HG03108 (cell line): ENCODE measurements at regions not wholly inside any gene's neighbourhood (a gene's known extent, or its start where the extent isn't known, plus 50 kb on each side); places are given as distances from the start of the nearest gene placed in this dataset.

Experiments used
- ATAC-seq: cut with Tn5 transposase; IDR thresholded peaks from one replicate; pipeline ENCODE4 v1.9.1; 2021; ENCODE audit warnings: moderate library complexity; ENCODE audit not compliant: unreplicated experiment

DNA sequence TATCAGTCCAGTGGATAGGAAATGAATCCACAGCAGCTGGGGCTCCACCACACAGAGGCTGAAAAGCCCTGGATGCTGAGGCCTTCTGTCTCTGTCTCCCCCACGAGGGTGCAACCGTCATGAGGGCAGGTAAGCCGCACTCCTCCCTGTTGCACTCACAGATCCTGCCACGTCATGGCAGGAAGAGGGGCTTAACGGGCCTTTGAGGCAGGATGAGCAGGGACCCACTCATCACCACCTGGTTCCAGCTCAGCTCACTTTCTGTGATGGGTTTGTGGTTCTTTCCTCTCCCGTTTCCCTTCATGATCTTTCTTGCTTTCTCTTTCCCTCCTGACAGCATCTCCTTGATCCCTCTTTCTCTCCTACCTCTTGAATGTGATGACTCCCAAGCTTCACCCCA is 575.2 kb downstream of the CCDC171 start:
- ATAC-seq, result no peak

DNA sequence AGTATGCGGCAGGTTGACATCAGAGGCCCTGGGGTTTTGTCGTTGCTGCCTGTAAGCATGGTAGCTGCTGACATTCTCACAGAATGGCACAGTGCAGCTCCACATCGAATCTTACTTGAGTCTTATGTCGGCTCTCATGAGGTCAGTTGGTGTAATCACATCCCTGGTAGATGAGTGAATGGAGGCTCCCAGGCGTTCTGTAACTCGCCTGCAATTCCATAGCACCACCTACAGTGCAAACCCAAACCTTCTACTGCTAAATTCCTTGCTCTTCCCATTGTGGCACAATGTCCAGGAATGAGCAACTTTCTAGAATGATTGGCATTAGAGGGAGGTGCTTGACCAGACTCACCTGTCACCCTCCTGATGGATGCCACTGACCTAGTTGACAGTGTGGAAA is 578.4 kb downstream of the CCDC171 start:
- no peak for ATAC-seq

GRCh38 chr9:16132513-16132912 is 579.7 kb downstream of the CCDC171 start:
- no peak for ATAC-seq

DNA sequence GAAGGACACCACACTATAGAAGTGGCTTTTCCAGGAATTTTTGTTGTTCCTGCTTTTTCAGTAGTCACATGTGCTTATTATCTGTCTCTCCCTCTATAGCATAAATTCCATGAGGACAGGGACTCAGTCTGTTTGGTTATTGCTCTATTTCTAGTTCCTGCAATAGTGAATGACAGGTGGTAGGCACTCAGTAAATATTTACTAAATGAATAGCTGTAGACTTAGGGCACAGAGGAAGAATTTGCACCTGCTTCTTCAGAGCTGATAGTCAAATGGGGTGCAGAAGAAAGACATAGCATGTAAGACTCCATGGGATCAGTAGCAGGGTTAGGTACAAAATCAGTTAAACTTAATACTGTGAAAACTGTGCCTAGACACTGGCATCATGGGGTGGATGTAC is 580.2 kb downstream of the CCDC171 start:
- ATAC-seq, result no peak

- peak; percentile 76 for ATAC-seq
These were observed 580.8 kb downstream of the CCDC171 start for GRCh38 chr9:16133556-16134227.

DNA sequence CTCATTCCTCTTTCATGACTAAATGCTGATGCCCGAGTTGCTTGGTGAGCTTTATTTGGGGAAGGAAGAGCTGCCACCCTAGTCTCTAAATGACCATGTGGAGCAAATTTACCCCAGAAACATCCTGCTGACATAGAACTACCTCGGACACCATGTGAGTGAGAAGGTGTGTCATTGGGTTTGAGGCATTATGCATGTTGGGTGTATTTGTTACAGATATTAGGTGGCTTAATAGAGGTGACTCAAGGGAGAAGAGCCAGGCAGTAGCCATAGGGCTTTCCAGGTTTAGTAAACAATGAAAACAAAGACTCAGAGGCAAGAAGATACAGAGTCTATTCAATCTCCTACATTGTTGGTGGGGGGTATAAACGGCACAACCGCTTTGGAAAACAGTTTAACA is 581.5 kb downstream of the CCDC171 start:
- ATAC-seq, result no peak

- ATAC-seq, result no peak
These were observed 583.1 kb downstream of the CCDC171 start for GRCh38 chr9:16135968-16136367.

DNA sequence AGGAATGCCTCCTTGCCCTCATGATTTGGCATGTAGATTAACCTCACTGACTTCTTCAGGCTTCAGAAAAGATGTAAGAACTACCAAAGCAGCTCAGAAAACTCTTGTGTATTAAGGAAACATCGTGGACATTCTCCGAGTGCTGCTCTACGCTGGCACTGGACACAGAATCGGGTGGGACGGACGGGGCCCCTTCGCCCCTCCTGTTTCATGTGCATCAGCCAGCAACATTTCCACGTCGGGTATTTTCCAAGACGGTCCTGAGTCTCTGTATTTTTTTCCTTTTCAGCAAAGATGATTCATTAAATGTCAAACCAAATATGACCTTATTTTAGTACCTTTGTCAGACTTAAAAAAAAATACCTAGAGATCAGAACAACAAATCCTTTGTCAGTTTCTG is 583.6 kb downstream of the CCDC171 start:
- no peak for ATAC-seq

DNA sequence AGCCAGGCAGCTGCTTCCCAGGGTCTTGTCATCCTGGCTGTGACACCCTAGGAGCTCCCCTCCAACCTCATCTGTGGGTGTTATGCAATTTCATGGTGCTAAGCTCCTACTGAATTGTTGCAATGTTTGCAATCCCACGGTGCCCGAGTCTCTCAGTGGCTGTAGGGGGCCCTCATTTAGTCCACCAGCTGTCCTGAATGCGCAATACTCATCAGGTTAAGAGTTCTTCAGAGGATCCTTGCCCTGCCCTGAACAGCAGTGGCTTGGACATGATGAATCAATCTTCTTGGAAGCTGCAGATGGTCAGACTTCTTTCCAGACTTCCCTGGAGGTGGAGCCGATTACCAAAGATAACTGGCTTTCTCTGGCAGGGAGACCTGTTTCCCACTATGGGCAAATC is 584.1 kb downstream of the CCDC171 start:
- ATAC-seq, result no peak

DNA sequence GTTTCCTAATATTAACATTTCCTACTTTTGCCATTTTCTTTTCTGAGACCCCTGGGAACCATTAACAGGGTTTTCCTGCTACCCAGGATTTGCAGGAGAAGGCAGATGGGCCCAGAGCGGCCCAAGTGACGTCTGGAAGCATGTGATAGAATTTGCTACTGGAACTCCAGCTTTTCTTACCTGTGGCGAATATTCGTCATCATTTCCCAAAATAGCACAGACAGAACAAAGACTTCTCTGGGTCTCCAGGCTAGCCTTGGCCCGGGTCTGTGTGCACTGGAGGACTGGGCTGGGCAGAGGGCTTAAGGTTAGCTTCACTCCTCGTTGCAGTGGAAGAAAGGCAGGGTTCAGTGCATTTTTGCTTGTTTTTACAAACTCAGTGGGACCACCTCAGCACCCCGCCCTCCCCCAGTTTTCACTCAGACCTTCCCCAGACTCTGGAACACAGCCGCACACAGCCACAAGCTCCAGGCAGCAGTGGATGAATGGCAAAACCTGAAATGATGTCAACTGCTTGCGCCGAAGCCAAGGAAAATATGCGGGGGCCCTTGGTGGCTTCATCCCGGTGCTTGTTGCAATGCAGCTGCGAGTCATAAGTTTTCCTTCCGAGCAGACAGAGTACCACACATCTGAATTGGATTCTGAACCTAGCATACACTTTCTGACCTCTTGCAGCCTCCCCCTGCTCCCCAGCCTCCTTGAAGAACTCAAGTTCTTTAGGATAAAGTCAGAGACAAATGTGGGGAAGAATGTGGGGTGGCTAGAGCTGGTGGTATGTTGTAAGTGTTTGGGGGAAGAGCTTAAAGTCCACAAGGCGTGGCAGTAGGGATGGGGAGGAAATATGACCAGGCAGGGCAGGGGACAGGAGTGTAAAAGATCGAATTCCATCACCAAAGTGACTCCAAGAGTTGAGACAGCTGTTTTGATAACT is 586.0 kb downstream of the CCDC171 start:
- no peak for ATAC-seq

GRCh38 chr9:16139774-16140173 is 586.9 kb downstream of the CCDC171 start:
- ATAC-seq, result no peak

GRCh38 chr9:16143310-16143709 is 590.5 kb downstream of the CCDC171 start:
- ATAC-seq, result no peak

DNA sequence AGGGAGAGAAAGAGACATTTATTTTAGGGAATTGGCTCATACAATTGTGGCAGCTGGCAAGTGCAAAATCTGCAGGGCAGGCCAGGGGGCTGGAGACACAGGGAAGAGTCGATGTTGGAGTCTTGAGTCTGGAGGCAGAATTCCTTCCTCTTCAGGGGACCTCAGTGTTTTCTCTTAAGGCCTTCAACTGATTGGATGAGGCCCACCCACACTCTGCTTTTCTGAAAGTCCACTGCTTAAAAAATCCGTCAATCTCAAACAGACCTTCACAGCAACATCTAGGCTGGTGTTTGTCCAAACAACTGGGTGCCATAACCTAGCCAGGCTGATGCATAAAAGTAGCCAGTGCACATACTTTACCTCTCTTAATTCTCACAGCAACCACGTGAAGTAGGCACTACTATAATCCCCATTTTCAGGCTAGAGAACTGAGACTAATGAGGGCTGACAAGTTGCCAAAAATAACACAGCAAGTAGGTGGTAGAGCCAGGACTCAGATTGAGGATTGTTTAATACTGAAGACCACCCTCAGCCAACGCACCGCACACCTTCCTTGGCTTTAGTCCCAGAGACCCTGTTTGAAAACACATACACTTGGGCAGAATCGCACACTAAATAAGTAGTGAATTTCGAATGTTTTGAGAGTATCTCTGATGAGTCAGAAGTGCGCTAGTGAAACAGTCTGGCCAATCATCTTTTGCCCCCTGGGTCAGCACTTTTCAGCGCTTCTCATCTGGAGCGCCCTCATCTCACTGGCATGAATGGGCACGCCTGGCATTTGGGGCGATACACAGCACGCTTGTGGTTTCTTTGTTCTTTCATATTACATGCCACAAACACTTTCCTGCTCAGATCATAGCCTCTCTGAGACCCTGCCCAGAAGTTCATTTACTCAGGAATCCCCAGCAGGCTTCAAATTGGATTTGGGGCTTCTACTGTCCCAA is 591.4 kb downstream of the CCDC171 start:
- no peak for ATAC-seq

GRCh38 chr9:16145196-16145950 is 592.5 kb downstream of the CCDC171 start:
- no peak for ATAC-seq

GRCh38 chr9:16147726-16148125 is 594.9 kb downstream of the CCDC171 start:
- no peak for ATAC-seq

- ATAC-seq, result no peak
These were observed 597.7 kb downstream of the CCDC171 start for GRCh38 chr9:16150501-16150900.

DNA sequence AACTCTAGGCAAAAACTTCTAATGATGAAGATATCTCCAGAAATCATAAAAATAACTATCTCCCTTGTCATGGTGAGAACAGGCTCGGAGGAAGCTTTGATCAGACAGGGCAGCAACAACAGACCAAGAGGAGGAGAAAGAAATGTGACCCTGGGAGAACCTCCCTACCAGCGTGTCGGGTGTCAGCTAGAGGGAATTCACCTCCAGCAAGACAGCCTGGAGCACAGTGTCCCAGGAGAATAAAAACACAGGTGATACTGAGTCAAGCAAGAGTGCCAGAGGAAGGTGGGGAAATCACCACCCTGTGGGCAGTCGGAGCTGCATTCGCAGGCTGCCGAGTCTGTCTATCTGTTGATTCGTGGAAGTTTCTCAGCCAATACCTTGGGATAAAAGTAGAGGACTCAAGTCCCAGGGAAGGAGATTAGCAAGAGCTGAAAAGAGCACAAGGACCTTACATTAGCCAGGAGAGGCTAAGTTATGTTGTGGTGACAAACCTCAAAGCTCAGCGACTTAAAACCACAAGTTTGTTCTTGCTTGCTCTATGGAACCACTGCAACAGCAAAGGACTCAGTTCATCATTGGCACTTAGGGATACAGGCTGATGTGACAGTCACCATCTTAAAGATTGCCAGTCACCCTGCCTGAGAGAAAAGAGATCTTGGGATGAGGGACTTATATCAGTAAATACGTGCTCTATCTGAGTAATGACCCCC is 598.3 kb downstream of the CCDC171 start:
- ATAC-seq, result no peak

DNA sequence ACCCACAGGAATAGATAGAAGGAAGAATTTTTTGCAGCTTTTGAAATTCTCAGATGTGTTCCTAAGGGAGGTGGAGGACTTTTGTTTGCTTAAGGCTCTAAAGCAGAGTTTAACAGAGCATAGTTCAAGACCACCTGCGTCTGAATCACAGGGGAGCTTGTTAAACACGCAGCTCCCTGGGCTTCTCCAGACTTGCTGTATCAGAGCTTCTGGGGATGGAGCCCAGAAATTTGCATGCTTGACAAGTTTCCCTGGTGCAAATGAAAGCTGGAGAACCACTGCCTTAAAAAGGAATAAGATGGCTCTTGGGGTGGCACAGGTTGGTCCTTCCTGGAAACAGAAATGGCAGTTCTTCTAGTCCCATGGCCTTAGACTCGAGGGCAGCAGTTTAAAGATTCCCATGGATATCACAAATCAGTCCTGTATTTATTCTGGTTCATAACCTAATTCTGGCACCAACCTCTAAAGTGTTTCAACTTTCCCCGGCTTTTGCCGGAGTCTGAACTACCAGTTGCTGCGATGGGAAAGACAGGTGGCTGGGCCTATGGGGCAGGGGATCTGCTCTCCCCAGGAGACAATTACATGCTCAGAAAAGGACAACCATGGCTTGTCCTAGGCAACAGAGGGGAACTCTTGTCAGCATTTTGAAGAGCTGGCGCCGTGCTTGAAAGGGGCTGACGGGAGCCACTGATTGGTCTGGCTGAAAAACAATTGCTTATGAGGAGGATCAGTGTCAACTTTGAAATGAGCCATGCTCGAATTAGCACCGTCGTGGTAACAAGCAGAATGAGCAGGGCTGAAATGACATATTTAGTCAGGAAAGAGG is 599.6 kb downstream of the CCDC171 start:
- ATAC-seq, result no peak

- ATAC-seq, result no peak
These were observed 600.4 kb downstream of the CCDC171 start for GRCh38 chr9:16153221-16153620.
